ENCODE measurements at regions not wholly inside any gene's neighbourhood (a gene's known extent, or its start where the extent isn't known, plus 50 kb on each side); places are given as distances from the start of the nearest gene placed in this dataset.

GRCh38 chr6:169982461-169983386 is 231.3 kb downstream of the ERMARD start:
- no peaks in the 10 kb centered on the region for H3K27me3 ChIP-seq
- H3K4me2 ChIP-seq: no peak overlapping the region
- H2AFZ ChIP-seq: no peak overlapping the region
- no peaks in the 10 kb centered on the region for H3K9me3 ChIP-seq (ENCODE audit: low read depth)
- TF ChIP-seq CTCF (IDR thresholded peaks at IDR 0.05; ENCODE audit: poor library complexity) (no peak), EZH2phosphoT487 (IDR thresholded peaks at IDR 0.05; ENCODE audit: low read depth, severe bottlenecking, unreplicated experiment) (no peak), EZH2 (IDR thresholded peaks at IDR 0.05; ENCODE audit: borderline replicate concordance) (no peak)
- H3K36me3 ChIP-seq (replicated peaks; ENCODE audit: insufficient read depth, low read depth): no peaks in the 10 kb centered on the region
- H3K4me3 ChIP-seq: no peak overlapping the region
- H3K27ac ChIP-seq: no peak overlapping the region
- H3K4me1 ChIP-seq (ENCODE audit: insufficient read depth): no peaks in the 10 kb centered on the region
- 88% methylated on average over 30 of the region's 31 CpGs for WGBS (ENCODE audit: low lambda C conversion rate, missing lambda C conversion rate)
- no peak for DNase-seq (ENCODE audit: low spot score)
- H3K9me2 ChIP-seq (replicated peaks; ENCODE audit: insufficient read depth): no peaks in the 10 kb centered on the region
- no peaks in the 10 kb centered on the region for H4K20me1 ChIP-seq (ENCODE audit: insufficient read depth, poor library complexity, severe bottlenecking)
- no peaks in the 10 kb centered on the region for H3K79me2 ChIP-seq

- no peak for DNase-seq (ENCODE audit: low spot score)
- Histone ChIP-seq H3K79me2 (no peaks in the 10 kb centered on the region), H3K36me3 (replicated peaks; ENCODE audit: insufficient read depth, low read depth) (no peaks in the 10 kb centered on the region), H3K4me1 (ENCODE audit: insufficient read depth) (no peaks in the 10 kb centered on the region), H3K4me2 (no peak overlapping the region), H2AFZ (no peak overlapping the region), H4K20me1 (ENCODE audit: insufficient read depth, poor library complexity, severe bottlenecking) (no peaks in the 10 kb centered on the region), H3K9me2 (replicated peaks; ENCODE audit: insufficient read depth) (no peaks in the 10 kb centered on the region), H3K4me3 (no peak overlapping the region), H3K27me3 (no peaks in the 10 kb centered on the region), H3K27ac (no peak overlapping the region), H3K9me3 (ENCODE audit: low read depth) (no peaks in the 10 kb centered on the region)
- 75% methylated on average over 7 of the region's 7 CpGs for WGBS (ENCODE audit: low lambda C conversion rate, missing lambda C conversion rate)
- TF ChIP-seq EZH2phosphoT487 (IDR thresholded peaks at IDR 0.05; ENCODE audit: low read depth, severe bottlenecking, unreplicated experiment) (no peak), CTCF (IDR thresholded peaks at IDR 0.05; ENCODE audit: poor library complexity) (no peak)
These were observed 230.5 kb downstream of the ERMARD start for GRCh38 chr6:169981969-169982368.

GRCh38 chr6:169981568-169981967 is 230.1 kb downstream of the ERMARD start:
- no peaks in the 10 kb centered on the region for H3K4me1 ChIP-seq (ENCODE audit: insufficient read depth)
- no peaks in the 10 kb centered on the region for H4K20me1 ChIP-seq (ENCODE audit: insufficient read depth, poor library complexity, severe bottlenecking)
- whole genome bisulfite sequencing (ENCODE audit: low lambda C conversion rate, missing lambda C conversion rate): 94% methylated on average over 6 of the region's 6 CpGs
- no peaks in the 10 kb centered on the region for H3K9me3 ChIP-seq (ENCODE audit: low read depth)
- H3K36me3 ChIP-seq (replicated peaks; ENCODE audit: insufficient read depth, low read depth): no peaks in the 10 kb centered on the region
- DNase-seq (ENCODE audit: low spot score): no peak
- H3K4me3 ChIP-seq: no peak overlapping the region
- no peaks in the 10 kb centered on the region for H3K27me3 ChIP-seq
- TF ChIP-seq CTCF (IDR thresholded peaks at IDR 0.05; ENCODE audit: poor library complexity) (no peak), EZH2 (IDR thresholded peaks at IDR 0.05; ENCODE audit: borderline replicate concordance) (no peak), EZH2phosphoT487 (IDR thresholded peaks at IDR 0.05; ENCODE audit: low read depth, severe bottlenecking, unreplicated experiment) (no peak)
- no peak overlapping the region for H2AFZ ChIP-seq
- H3K79me2 ChIP-seq: no peaks in the 10 kb centered on the region
- H3K9me2 ChIP-seq (replicated peaks; ENCODE audit: insufficient read depth): no peaks in the 10 kb centered on the region
- no peak overlapping the region for H3K4me2 ChIP-seq
- H3K27ac ChIP-seq: no peak overlapping the region
